ENCODE measurements at regions not wholly inside any gene's neighbourhood (a gene's known extent, or its start where the extent isn't known, plus 50 kb on each side); places are given as distances from the start of the nearest gene placed in this dataset.

- H3K4me1 ChIP-seq = no peaks in the 10 kb centered on the region
- WGBS, 2 donors (ENCODE audit: low coverage in 1 of 2) = 34 to 59% methylated on average over 8 to 10 of the region's 10 CpGs
- H3K27ac ChIP-seq = no peak overlapping the region
- peaks cover 0 to 4% (median 0%) of the 10 kb centered on the region in 3 donors for H3K9me3 ChIP-seq
- H3K36me3 ChIP-seq = no peaks in the 10 kb centered on the region
- H3K27me3 ChIP-seq = no peaks in the 10 kb centered on the region
- TF ChIP-seq EP300 (IDR thresholded peaks at IDR 0.05) = no peak
- TF ChIP-seq CTCF (IDR thresholded peaks at IDR 0.05) = no peak
- no peak for TF ChIP-seq POLR2AphosphoS5 (IDR thresholded peaks at IDR 0.05)
- no peak for TF ChIP-seq POLR2A (IDR thresholded peaks at IDR 0.05)
- no peak for ATAC-seq
- no peak overlapping the region for H3K4me3 ChIP-seq
Observed at GRCh38 chr6:169112483-169113320, 140.9 kb downstream of the THBS2 start.

GRCh38 chr6:169111203-169111602 is 142.4 kb downstream of the THBS2 start:
- H3K4me3 ChIP-seq = no peak overlapping the region
- H3K9me3 ChIP-seq = no peaks in the 10 kb centered on the region
- H3K27me3 ChIP-seq = no peaks in the 10 kb centered on the region
- TF ChIP-seq POLR2A (IDR thresholded peaks at IDR 0.05) (no peak), POLR2AphosphoS5 (IDR thresholded peaks at IDR 0.05) (no peak), CTCF (IDR thresholded peaks at IDR 0.05) (no peak), EP300 (IDR thresholded peaks at IDR 0.05) (no peak)
- no peak for ATAC-seq
- no peak overlapping the region for H3K27ac ChIP-seq
- H3K36me3 ChIP-seq = no peaks in the 10 kb centered on the region
- 67 to 100% methylated on average over 3 of the region's 5 CpGs for WGBS, 2 donors (ENCODE audit: low coverage in 1 of 2)
- H3K4me1 ChIP-seq = no peaks in the 10 kb centered on the region

- Histone ChIP-seq H3K4me1 (no peaks in the 10 kb centered on the region), H3K27ac (no peak overlapping the region), H3K4me3 (no peak overlapping the region), H3K27me3 (no peaks in the 10 kb centered on the region), H3K9me3 (no peaks in the 10 kb centered on the region), H3K36me3 (no peaks in the 10 kb centered on the region)
- no peak for ATAC-seq
- WGBS, 2 donors (ENCODE audit: low coverage in 1 of 2) = 58 to 68% methylated on average over 3 to 4 of the region's 5 CpGs
- TF ChIP-seq EP300 (IDR thresholded peaks at IDR 0.05) (no peak), POLR2A (IDR thresholded peaks at IDR 0.05) (no peak), POLR2AphosphoS5 (IDR thresholded peaks at IDR 0.05) (no peak), CTCF (IDR thresholded peaks at IDR 0.05) (no peak)
Observed at GRCh38 chr6:169109411-169110220, 144.0 kb downstream of the THBS2 start.

- ATAC-seq = no peak
- Histone ChIP-seq H3K4me3 (no peak overlapping the region), H3K9me3 (no peaks in the 10 kb centered on the region), H3K27me3 (no peaks in the 10 kb centered on the region), H3K27ac (no peak overlapping the region), H3K4me1 (no peaks in the 10 kb centered on the region), H3K36me3 (no peaks in the 10 kb centered on the region)
- WGBS, 2 donors (ENCODE audit: low coverage in 1 of 2) = 95 to 100% methylated on average over 5 of the region's 5 CpGs
- no peak for TF ChIP-seq EP300 (IDR thresholded peaks at IDR 0.05)
- TF ChIP-seq POLR2A (IDR thresholded peaks at IDR 0.05) = no peak
- no peak for TF ChIP-seq POLR2AphosphoS5 (IDR thresholded peaks at IDR 0.05)
- TF ChIP-seq CTCF (IDR thresholded peaks at IDR 0.05) = no peak
Observed at GRCh38 chr6:169108753-169109152, 144.9 kb downstream of the THBS2 start.

Data from gastroesophageal sphincter (tissue), 4 donors.